Hepatocyte (in vitro differentiated cells): ENCODE measurements at regions not wholly inside any gene's neighbourhood (a gene's known extent, or its start where the extent isn't known, plus 50 kb on each side); places are given as distances from the start of the nearest gene placed in this dataset.

Experiments
- DNase-seq: peaks from one replicate; pipeline ENCODE4 v3.0.0-alpha.2; 2016; ENCODE audit warnings: low spot score
- H2AFZ ChIP-seq: fragments of 200-600 bp; sonication (generic); 2 replicates; pipeline ENCODE4 v1.6.0; 2016; ENCODE audit warnings: antibody characterized with exemption, mild to moderate bottlenecking
- H3K27ac ChIP-seq: fragments of 200-600 bp; sonication (generic); 2 replicates; pipeline ENCODE4 v1.5.1; 2016; ENCODE audit warnings: mild to moderate bottlenecking
- H3K27me3 ChIP-seq: fragments of 200-600 bp; sonication (generic); 2 replicates; pipeline ENCODE4 v1.6.1; 2016
- H3K36me3 ChIP-seq: fragments of 200-600 bp; sonication (generic); replicated peaks from 2 replicates; pipeline ENCODE4 v1.5.1; 2016; ENCODE audit warnings: low read depth; ENCODE audit not compliant: insufficient read depth
- H3K4me1 ChIP-seq: fragments of 200-600 bp; sonication (generic); 2 replicates; pipeline ENCODE4 v1.5.1; 2016; ENCODE audit warnings: mild to moderate bottlenecking, moderate library complexity; ENCODE audit not compliant: insufficient read depth
- H3K4me2 ChIP-seq: fragments of 200-600 bp; sonication (generic); 2 replicates; pipeline ENCODE4 v1.6.0; 2016
- H3K4me3 ChIP-seq: fragments of 200-600 bp; sonication (generic); 2 replicates; pipeline ENCODE4 v1.5.1; 2016; ENCODE audit warnings: mild to moderate bottlenecking
- H3K79me2 ChIP-seq: fragments of 200-600 bp; sonication (generic); 2 replicates; pipeline ENCODE4 v1.6.0; 2017; ENCODE audit warnings: mild to moderate bottlenecking
- H3K9me2 ChIP-seq: fragments of 200-600 bp; sonication (generic); replicated peaks from 2 replicates; pipeline ENCODE4 v1.6.0; 2017; ENCODE audit warnings: mild to moderate bottlenecking; ENCODE audit not compliant: insufficient read depth
- H3K9me3 ChIP-seq: fragments of 200-600 bp; sonication (generic); 2 replicates; pipeline ENCODE4 v1.5.1; 2016; ENCODE audit warnings: low read depth, mild to moderate bottlenecking
- H4K20me1 ChIP-seq: fragments of 200-600 bp; sonication (generic); 2 replicates; pipeline ENCODE4 v1.6.0; 2016; ENCODE audit warnings: mild to moderate bottlenecking; ENCODE audit not compliant: insufficient read depth, poor library complexity, severe bottlenecking
- CTCF ChIP-seq: fragments of 200-600 bp; sonication (generic); IDR thresholded peaks from 2 replicates; pipeline ENCODE4 v1.5.1; 2016; ENCODE audit warnings: antibody characterized with exemption, mild to moderate bottlenecking; ENCODE audit not compliant: poor library complexity
- EZH2 ChIP-seq: fragments of 200-600 bp; sonication (generic); IDR thresholded peaks from 2 replicates; pipeline ENCODE4 v1.6.1; 2016; ENCODE audit warnings: antibody characterized with exemption, mild to moderate bottlenecking, borderline replicate concordance
- EZH2phosphoT487 ChIP-seq: fragments of 200-600 bp; sonication (generic); IDR thresholded peaks from one replicate; pipeline ENCODE4 v1.6.1; 2018; ENCODE audit warnings: antibody characterized with exemption, mild to moderate bottlenecking, low read depth, moderate library complexity; ENCODE audit not compliant: unreplicated experiment, severe bottlenecking
- WGBS: methylation state at CpG from one replicate; pipeline ENCODE4 v1.1.6; 2016; ENCODE audit warnings: low lambda C conversion rate; ENCODE audit errors: missing lambda C conversion rate; 5-methylcytosine and 5-hydroxymethylcytosine counted together

- no peak overlapping the region for H3K4me3 ChIP-seq
- H3K4me2 ChIP-seq, result no peak overlapping the region
- no peaks in the 10 kb centered on the region for H3K9me3 ChIP-seq
- no peak for DNase-seq
- no peak overlapping the region for H2AFZ ChIP-seq
- H3K79me2 ChIP-seq, result no peaks in the 10 kb centered on the region
- no peaks in the 10 kb centered on the region for H3K9me2 ChIP-seq
- H3K4me1 ChIP-seq, result no peaks in the 10 kb centered on the region
- no peaks in the 10 kb centered on the region for H4K20me1 ChIP-seq
- WGBS, result 88% methylated on average over 1 of the region's 1 CpG
- TF ChIP-seq CTCF (no peak), EZH2 (no peak), EZH2phosphoT487 (no peak)
- no peaks in the 10 kb centered on the region for H3K27me3 ChIP-seq
- no peaks in the 10 kb centered on the region for H3K36me3 ChIP-seq
- H3K27ac ChIP-seq, result no peak overlapping the region
Observed at GRCh38 chr2:15850534-15850933, 89.8 kb upstream of the MYCN start.

- Histone ChIP-seq H3K27me3 (no peaks in the 10 kb centered on the region), H3K9me3 (no peaks in the 10 kb centered on the region), H3K36me3 (no peaks in the 10 kb centered on the region), H3K27ac (no peak overlapping the region), H3K79me2 (no peaks in the 10 kb centered on the region), H3K4me1 (no peaks in the 10 kb centered on the region), H3K4me3 (no peak overlapping the region), H4K20me1 (no peaks in the 10 kb centered on the region), H2AFZ (no peak overlapping the region), H3K9me2 (no peaks in the 10 kb centered on the region), H3K4me2 (no peak overlapping the region)
- no peak for DNase-seq
- TF ChIP-seq EZH2phosphoT487, result no peak
- no peak for TF ChIP-seq CTCF
- no peak for TF ChIP-seq EZH2
- 92% methylated on average over 10 of the region's 10 CpGs for WGBS
Observed at GRCh38 chr2:15851076-15851693, 89.2 kb upstream of the MYCN start.

GRCh38 chr2:15852811-15853210 lies 87.5 kb upstream of the MYCN start:
- H4K20me1 ChIP-seq, result no peaks in the 10 kb centered on the region
- no peak overlapping the region for H3K4me3 ChIP-seq
- WGBS, result 90% methylated on average over 2 of the region's 2 CpGs
- no peak overlapping the region for H3K27ac ChIP-seq
- H3K27me3 ChIP-seq, result no peaks in the 10 kb centered on the region
- no peak overlapping the region for H3K4me2 ChIP-seq
- TF ChIP-seq EZH2phosphoT487 (no peak), CTCF (no peak), EZH2 (no peak)
- no peaks in the 10 kb centered on the region for H3K4me1 ChIP-seq
- no peaks in the 10 kb centered on the region for H3K79me2 ChIP-seq
- no peak for DNase-seq
- H2AFZ ChIP-seq, result no peak overlapping the region
- no peaks in the 10 kb centered on the region for H3K36me3 ChIP-seq
- H3K9me2 ChIP-seq, result no peaks in the 10 kb centered on the region
- no peaks in the 10 kb centered on the region for H3K9me3 ChIP-seq

DNA sequence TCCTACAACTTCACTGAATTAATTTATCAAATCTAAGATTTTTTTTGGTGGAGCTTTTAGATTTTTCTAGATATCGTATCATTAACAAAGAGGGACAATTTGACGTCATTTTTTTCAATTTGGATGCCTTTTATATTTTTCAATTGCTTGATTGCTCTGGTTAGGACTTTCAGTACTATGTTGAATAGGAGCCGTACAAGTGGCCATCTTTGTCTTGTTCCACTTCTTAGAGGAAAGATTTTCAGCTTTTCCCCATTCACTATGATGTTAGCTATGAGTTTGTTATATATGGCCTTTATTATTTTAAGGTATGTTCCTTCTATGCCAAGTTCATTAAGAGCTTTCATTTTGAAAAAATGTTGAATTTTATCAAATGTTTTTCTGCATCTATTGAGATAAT lies 86.4 kb upstream of the MYCN start:
- no peaks in the 10 kb centered on the region for H4K20me1 ChIP-seq
- H3K9me3 ChIP-seq, result no peaks in the 10 kb centered on the region
- H3K4me3 ChIP-seq, result no peak overlapping the region
- H3K79me2 ChIP-seq, result no peaks in the 10 kb centered on the region
- TF ChIP-seq EZH2, result no peak
- no peak for TF ChIP-seq CTCF
- TF ChIP-seq EZH2phosphoT487, result no peak
- H3K4me1 ChIP-seq, result no peaks in the 10 kb centered on the region
- DNase-seq, result no peak
- no peaks in the 10 kb centered on the region for H3K9me2 ChIP-seq
- H3K27ac ChIP-seq, result no peak overlapping the region
- no peaks in the 10 kb centered on the region for H3K36me3 ChIP-seq
- no peak overlapping the region for H2AFZ ChIP-seq
- 66% methylated on average over 3 of the region's 3 CpGs for WGBS
- H3K4me2 ChIP-seq, result no peak overlapping the region
- H3K27me3 ChIP-seq, result no peaks in the 10 kb centered on the region
